GM12875 (cell line): ENCODE measurements at regions not wholly inside any gene's neighbourhood (a gene's known extent, or its start where the extent isn't known, plus 50 kb on each side); places are given as distances from the start of the nearest gene placed in this dataset.

Source experiments
- H3K4me3 ChIP-seq: one replicate; pipeline ENCODE4 v1.5.1; 2011; ENCODE audit warnings: low read depth, low read length, control low read depth
- TF ChIP-seq, protein P1 (sequence below): IDR thresholded peaks from 2 replicates; pipeline ENCODE4 v1.5.1; 2011; ENCODE audit warnings: low read depth, mild to moderate bottlenecking, control low read depth, inconsistent platforms, low read length, moderate library complexity, borderline replicate concordance; ENCODE audit not compliant: insufficient read depth

- H3K4me3 ChIP-seq: no peak overlapping the region
- TF ChIP-seq, protein P1, sequence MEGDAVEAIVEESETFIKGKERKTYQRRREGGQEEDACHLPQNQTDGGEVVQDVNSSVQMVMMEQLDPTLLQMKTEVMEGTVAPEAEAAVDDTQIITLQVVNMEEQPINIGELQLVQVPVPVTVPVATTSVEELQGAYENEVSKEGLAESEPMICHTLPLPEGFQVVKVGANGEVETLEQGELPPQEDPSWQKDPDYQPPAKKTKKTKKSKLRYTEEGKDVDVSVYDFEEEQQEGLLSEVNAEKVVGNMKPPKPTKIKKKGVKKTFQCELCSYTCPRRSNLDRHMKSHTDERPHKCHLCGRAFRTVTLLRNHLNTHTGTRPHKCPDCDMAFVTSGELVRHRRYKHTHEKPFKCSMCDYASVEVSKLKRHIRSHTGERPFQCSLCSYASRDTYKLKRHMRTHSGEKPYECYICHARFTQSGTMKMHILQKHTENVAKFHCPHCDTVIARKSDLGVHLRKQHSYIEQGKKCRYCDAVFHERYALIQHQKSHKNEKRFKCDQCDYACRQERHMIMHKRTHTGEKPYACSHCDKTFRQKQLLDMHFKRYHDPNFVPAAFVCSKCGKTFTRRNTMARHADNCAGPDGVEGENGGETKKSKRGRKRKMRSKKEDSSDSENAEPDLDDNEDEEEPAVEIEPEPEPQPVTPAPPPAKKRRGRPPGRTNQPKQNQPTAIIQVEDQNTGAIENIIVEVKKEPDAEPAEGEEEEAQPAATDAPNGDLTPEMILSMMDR: no peak
Observed at GRCh38 chr5:15070907-15071306, 199.3 kb upstream of the ANKH start.

- H3K4me3 ChIP-seq: no peak overlapping the region
- TF ChIP-seq, protein P1: no peak
Observed at GRCh38 chr5:15069407-15069905, 197.9 kb upstream of the ANKH start.

DNA sequence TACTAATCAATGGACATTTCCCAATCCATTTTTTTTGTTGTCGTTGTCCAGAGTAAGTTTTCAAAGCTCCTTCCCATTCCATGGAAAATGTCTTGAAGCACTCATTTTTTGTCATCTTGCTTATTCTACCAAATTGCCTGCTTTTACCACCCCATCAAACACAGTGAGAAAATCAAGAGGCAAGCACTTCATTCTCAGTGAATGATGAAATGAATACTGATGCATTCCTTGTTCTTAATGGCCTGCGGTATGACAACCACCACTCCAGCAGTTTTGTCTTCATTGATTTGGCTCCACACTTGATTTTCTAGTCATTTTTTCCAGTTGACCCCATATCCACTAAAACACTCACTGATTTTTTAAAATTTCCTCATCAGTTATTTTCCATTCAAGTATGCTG, 193.5 kb upstream of the ANKH start:
- TF ChIP-seq, protein P1: no peak
- no peak overlapping the region for H3K4me3 ChIP-seq

DNA sequence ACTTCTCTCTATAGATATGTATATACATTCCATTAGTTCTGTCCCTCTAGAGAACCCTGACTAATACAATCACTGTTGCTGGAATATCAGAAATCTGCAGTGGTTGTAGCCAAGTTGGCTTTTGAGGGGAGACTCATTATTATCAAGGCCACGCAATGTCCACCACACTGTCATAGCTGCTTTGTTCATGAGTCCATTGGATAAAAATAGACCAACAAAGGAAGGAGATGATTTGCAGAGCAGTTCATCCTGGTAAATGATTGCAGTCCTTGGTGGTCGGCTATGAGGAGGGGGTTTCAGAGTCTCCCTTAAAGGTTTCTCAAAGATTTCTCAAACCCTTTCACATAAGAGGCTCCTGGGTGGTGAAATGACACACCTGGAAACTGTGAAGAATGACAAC, 192.8 kb upstream of the ANKH start:
- TF ChIP-seq, protein P1: no peak
- H3K4me3 ChIP-seq: no peak overlapping the region

GRCh38 chr5:15056988-15057592, 185.5 kb upstream of the ANKH start:
- H3K4me3 ChIP-seq: no peak overlapping the region
- TF ChIP-seq, protein P1: no peak

DNA sequence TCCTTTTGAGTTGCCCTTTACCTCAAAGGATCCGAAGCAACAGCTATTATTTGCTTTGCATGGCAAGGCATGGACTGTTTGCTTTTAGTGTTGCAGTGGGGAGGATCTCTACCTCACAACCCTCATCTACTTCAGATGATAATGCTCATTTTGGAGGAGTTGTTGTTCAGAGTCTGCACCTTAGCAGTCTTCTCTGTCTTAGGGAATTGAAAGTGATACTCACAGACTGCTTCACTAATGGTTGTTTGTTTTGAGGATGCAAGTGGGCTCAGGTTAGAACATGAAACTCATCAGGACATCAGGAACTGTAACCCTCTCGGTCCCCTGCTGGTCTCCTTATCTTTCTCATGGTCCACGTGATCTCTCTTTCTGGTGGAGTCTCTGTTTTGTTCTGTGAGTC, 172.9 kb upstream of the ANKH start:
- TF ChIP-seq, protein P1: no peak
- no peak overlapping the region for H3K4me3 ChIP-seq

DNA sequence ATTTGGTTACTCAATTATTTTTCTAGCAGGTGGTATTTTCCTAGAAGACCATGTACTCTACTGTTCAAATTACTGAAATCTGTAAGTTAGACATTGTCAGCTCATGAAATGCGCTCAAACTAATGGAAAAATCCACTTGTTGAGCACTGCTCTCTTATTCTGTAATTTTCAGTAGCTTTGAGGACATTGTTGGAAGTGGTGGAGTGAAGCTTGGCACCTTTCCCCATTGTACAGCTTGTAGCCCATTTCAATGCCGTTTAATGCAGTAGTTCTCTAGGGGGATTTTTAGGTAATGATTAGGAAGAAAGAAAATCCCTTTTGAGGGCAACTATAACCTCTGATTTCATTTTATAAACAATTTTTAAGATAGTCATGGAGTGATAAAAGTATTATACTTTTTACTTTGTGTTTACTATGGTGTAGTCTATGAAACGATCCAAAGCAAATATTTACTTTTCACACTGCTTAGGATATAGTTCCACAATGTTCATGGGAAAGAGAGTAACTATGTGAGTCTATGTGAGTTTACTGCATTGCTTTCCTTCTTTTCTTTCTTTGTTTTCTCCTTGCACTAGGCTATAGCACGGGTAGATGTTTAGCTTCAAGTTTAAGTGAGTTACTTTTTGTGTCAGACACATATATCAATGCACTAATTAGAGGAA, 165.8 kb upstream of the ANKH start:
- no peak overlapping the region for H3K4me3 ChIP-seq
- TF ChIP-seq, protein P1: no peak
